ENCODE measurements at regions not wholly inside any gene's neighbourhood (a gene's known extent, or its start where the extent isn't known, plus 50 kb on each side); places are given as distances from the start of the nearest gene placed in this dataset.
"Not testable (repeated sequence)": the region's sequence is repeated elsewhere in the genome, so short reads cannot be mapped to it uniquely, and the experiment has no call there.

DNA sequence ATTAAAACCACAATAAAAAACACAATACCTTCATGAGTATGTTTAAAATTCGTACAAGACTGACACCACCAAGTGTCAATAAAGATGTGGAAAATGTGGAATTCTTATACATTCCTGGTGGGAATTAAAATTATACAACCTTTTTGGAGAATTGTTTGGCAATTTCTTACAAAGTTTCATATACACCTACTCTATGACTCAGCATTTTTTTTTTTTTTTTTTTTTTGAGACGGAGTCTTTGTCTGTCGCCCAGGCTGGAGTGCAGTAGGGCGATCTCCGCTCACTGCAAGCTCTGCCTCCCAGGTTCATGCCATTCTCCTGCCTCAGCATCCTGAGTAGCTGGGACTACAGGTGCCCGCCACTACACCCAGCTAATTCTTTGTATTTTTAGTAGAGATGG, 212.5 kb upstream of the PIEZO2 start:
- FAIRE-seq; H3K9me1 ChIP-seq (ENCODE audit: control insufficient read depth, insufficient read depth, low read length); BruUV-seq (replicated peaks); H3K27ac ChIP-seq (ENCODE audit: extremely low read depth, low read depth, low read length); CTCF ChIA-PET (ENCODE audit: low intra/inter-chr PET ratio); DNase-seq (ENCODE audit: extremely low read depth in 1 of 4, low spot score in 3 of 4); H3K9ac ChIP-seq (ENCODE audit: insufficient read depth in 1 of 2, low read depth in 2 of 2, low read length in 2 of 2); H3K79me2 ChIP-seq (ENCODE audit: control insufficient read depth, insufficient read depth, low read length); POLR2A ChIA-PET; H3K36me3 ChIP-seq (ENCODE audit: control insufficient read depth, insufficient read depth, low read length); H4K20me1 ChIP-seq (replicated peaks; ENCODE audit: control insufficient read depth, insufficient read depth, low read length); H3K9me3 ChIP-seq (replicated peaks; ENCODE audit: control insufficient read depth, insufficient read depth, low read depth, low read length); intact Hi-C loops (cut with micrococcal nuclease); H3K4me1 ChIP-seq (replicated peaks in 1 of 2; ENCODE audit: control insufficient read depth in 2 of 2, insufficient read depth in 2 of 2, low read length in 2 of 2); H3K27me3 ChIP-seq (ENCODE audit: control insufficient read depth in 2 of 2, insufficient read depth in 2 of 2, low read length in 2 of 2); H2AFZ ChIP-seq (ENCODE audit: low read depth, low read length); ATAC-seq; in situ Hi-C loops (cut with MboI); H3K4me2 ChIP-seq (ENCODE audit: insufficient read depth, low read length); H3K4me3 ChIP-seq: not testable (repeated sequence)
- TF ChIP-seq ZNF316 (IDR thresholded peaks at IDR 0.05), result peak; percentile 73
- TF ChIP-seq ZNF384 (IDR thresholded peaks at IDR 0.05; ENCODE audit: low read depth, low read length), result peak; percentile 11; the same call in 1 of the 2 replicates
- TF ChIP-seq MAFG (tag; conservative IDR thresholded peaks at IDR 0.05), result peak; percentile 72
- TF ChIP-seq C11orf30 (IDR thresholded peaks at IDR 0.05; ENCODE audit: low read depth), result peak; percentile 49; the same call in 1 of the 2 replicates
- peak; percentile 45; the same call in 1 of the 2 replicates for TF ChIP-seq MAFK (IDR thresholded peaks at IDR 0.05; ENCODE audit: low read length)
- TF ChIP-seq MAFF (IDR thresholded peaks at IDR 0.05; ENCODE audit: low read length), result peak; percentile 62
- TF ChIP-seq NFE2L1 (tag; IDR thresholded peaks at IDR 0.05; ENCODE audit: borderline replicate concordance, low read depth), result peak; percentile 63; the same call in 1 of the 2 replicates
- TF ChIP-seq NFE2 (IDR thresholded peaks at IDR 0.05; ENCODE audit: low read depth), result peak; percentile 31; the same call in 1 of the 2 replicates
- 11% methylated on average over 2 of the region's 6 CpGs for whole genome bisulfite sequencing (ENCODE audit: insufficient coverage, low coverage, missing lambda C conversion rate)

DNA sequence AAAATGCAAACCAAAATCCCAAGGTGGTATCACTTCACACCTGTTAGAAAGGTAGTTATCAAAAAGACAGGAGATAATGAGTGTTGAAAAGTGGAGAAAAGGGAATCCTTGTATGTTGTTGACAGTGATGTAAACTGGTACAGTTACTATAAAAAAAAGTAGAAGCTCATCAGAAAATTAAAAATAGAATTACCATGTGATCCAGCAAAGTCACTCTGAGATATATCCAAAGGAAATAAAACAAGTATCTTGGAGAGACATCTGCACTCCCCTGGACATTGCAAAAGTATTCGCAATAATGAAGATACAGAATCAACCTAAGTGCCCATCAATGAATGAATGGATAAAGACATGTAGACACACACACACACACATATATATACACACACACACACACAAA, 208.3 kb upstream of the PIEZO2 start:
- no peak for ATAC-seq
- H3K27ac ChIP-seq (ENCODE audit: extremely low read depth, low read depth, low read length), result no peak overlapping the region
- TF ChIP-seq ZSCAN32 (CRISPR knock-in tag; IDR thresholded peaks at IDR 0.05) (no peak), ZBTB17 (CRISPR knock-in tag; IDR thresholded peaks at IDR 0.05) (no peak), RB1 (IDR thresholded peaks at IDR 0.05; ENCODE audit: low read depth) (no peak), IFI16 (CRISPR knock-in tag; IDR thresholded peaks at IDR 0.05) (no peak), STAT5A (IDR thresholded peaks at IDR 0.05; ENCODE audit: borderline replicate concordance, low read length) (no peak), CREB1 (IDR thresholded peaks at IDR 0.05) (no peak), CREB1 (CRISPR knock-in tag; IDR thresholded peaks at IDR 0.05) (no peak), ASH1L (IDR thresholded peaks at IDR 0.05; ENCODE audit: borderline replicate concordance, low read depth, partially characterized antibody) (no peak), DDX20 (tag; IDR thresholded peaks at IDR 0.05; ENCODE audit: low read depth) (no peak), ETS2 (tag; IDR thresholded peaks at IDR 0.05; ENCODE audit: borderline replicate concordance, poor library complexity, severe bottlenecking) (no peak)
- TF ChIP-seq, protein P1, sequence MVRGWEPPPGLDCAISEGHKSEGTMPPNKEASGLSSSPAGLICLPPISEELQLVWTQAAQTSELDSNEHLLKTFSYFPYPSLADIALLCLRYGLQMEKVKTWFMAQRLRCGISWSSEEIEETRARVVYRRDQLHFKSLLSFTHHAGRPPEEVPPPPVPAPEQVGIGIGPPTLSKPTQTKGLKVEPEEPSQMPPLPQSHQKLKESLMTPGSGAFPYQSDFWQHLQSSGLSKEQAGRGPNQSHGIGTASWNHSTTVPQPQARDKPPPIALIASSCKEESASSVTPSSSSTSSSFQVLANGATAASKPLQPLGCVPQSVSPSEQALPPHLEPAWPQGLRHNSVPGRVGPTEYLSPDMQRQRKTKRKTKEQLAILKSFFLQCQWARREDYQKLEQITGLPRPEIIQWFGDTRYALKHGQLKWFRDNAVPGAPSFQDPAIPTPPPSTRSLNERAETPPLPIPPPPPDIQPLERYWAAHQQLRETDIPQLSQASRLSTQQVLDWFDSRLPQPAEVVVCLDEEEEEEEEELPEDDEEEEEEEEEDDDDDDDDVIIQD (CRISPR knock-in tag; IDR thresholded peaks at IDR 0.05), result no peak

More for the DNA sequence above, 208.3 kb upstream of the PIEZO2 start:
- intact Hi-C loops (cut with micrococcal nuclease) (no loop called here), in situ Hi-C loops (cut with MboI) (no loop called here)
- no peaks in the 10 kb centered on the region for H3K79me2 ChIP-seq (ENCODE audit: control insufficient read depth, insufficient read depth, low read length)
- CTCF ChIA-PET (ENCODE audit: low intra/inter-chr PET ratio), result no interaction called here
- FAIRE-seq (no peak), DNase-seq (ENCODE audit: extremely low read depth in 1 of 4, low spot score in 3 of 4) (no peak)
- WGBS (ENCODE audit: insufficient coverage, low coverage, missing lambda C conversion rate), result 7% methylated on average over 1 of the region's 1 CpG
- no peaks in the 10 kb centered on the region for H4K20me1 ChIP-seq (replicated peaks; ENCODE audit: control insufficient read depth, insufficient read depth, low read length)
- no peaks in the 10 kb centered on the region for H3K4me1 ChIP-seq (replicated peaks in 1 of 2; ENCODE audit: control insufficient read depth in 2 of 2, insufficient read depth in 2 of 2, low read length in 2 of 2)
- no TSS peak for BruUV-seq (replicated peaks)
- H3K27me3 ChIP-seq (ENCODE audit: control insufficient read depth in 2 of 2, insufficient read depth in 2 of 2, low read length in 2 of 2), result no peaks in the 10 kb centered on the region
- no peak overlapping the region for H3K4me3 ChIP-seq
- no peaks in the 10 kb centered on the region for H3K9me1 ChIP-seq (ENCODE audit: control insufficient read depth, insufficient read depth, low read length)
- H3K4me2 ChIP-seq (ENCODE audit: insufficient read depth, low read length), result no peak overlapping the region
- H2AFZ ChIP-seq (ENCODE audit: low read depth, low read length), result no peak overlapping the region
- H3K9me3 ChIP-seq (replicated peaks; ENCODE audit: control insufficient read depth, insufficient read depth, low read depth, low read length), result no peaks in the 10 kb centered on the region
- POLR2A ChIA-PET, result no interaction called here
- H3K36me3 ChIP-seq (ENCODE audit: control insufficient read depth, insufficient read depth, low read length), result no peaks in the 10 kb centered on the region
- no peak overlapping the region for H3K9ac ChIP-seq (ENCODE audit: insufficient read depth in 1 of 2, low read depth in 2 of 2, low read length in 2 of 2)

Measured in K562 (cell line).